Osteocyte (in vitro differentiated cells): ENCODE measurements at regions not wholly inside any gene's neighbourhood (a gene's known extent, or its start where the extent isn't known, plus 50 kb on each side); places are given as distances from the start of the nearest gene placed in this dataset.
"Not testable (repeated sequence)": the region's sequence is repeated elsewhere in the genome, so short reads cannot be mapped to it uniquely, and the experiment has no call there.

Experiments
- DNase-seq: peaks from one replicate; pipeline ENCODE4 v3.0.0; 2021; ENCODE audit warnings: mixed read lengths; ENCODE audit not compliant: unreplicated experiment; ENCODE audit errors: extremely low spot score
- H3K27ac Mint-ChIP-seq: one replicate; pipeline ENCODE4 v1.8.0; 2021; ENCODE audit warnings: mild to moderate bottlenecking, mixed read lengths; ENCODE audit not compliant: unreplicated experiment
- H3K27me3 Mint-ChIP-seq: one replicate; pipeline ENCODE4 v1.8.0; 2021; ENCODE audit warnings: mixed read lengths; ENCODE audit not compliant: unreplicated experiment
- H3K36me3 Mint-ChIP-seq: one replicate; pipeline ENCODE4 v1.8.0; 2021; ENCODE audit warnings: mixed read lengths; ENCODE audit not compliant: unreplicated experiment
- H3K4me1 Mint-ChIP-seq: one replicate; pipeline ENCODE4 v1.8.0; 2021; ENCODE audit warnings: mixed read lengths; ENCODE audit not compliant: unreplicated experiment
- H3K4me3 Mint-ChIP-seq: one replicate; pipeline ENCODE4 v1.8.0; 2021; ENCODE audit warnings: mild to moderate bottlenecking, moderate library complexity, mixed read lengths; ENCODE audit not compliant: unreplicated experiment
- H3K9me3 Mint-ChIP-seq: one replicate; pipeline ENCODE4 v1.8.0; 2021; ENCODE audit warnings: mixed read lengths; ENCODE audit not compliant: unreplicated experiment
- CTCF ChIP-seq: fragments of 200-600 bp; sonication (generic); IDR thresholded peaks from 2 replicates; pipeline ENCODE4 v1.5.0; 2021; ENCODE audit warnings: antibody characterized with exemption, mild to moderate bottlenecking, moderate library complexity

- DNase-seq, result no peak
- Mint-ChIP-seq H3K4me1 (peaks cover 2% of the 10 kb centered on the region), H3K36me3 (no peaks in the 10 kb centered on the region), H3K27ac (no peak overlapping the region), H3K27me3 (no peaks in the 10 kb centered on the region), H3K9me3 (no peaks in the 10 kb centered on the region), H3K4me3 (no peak overlapping the region)
- no peak for TF ChIP-seq CTCF
Observed at GRCh38 chr3:106305127-106305526, 436.3 kb upstream of the CBLB start.

- H3K27ac Mint-ChIP-seq, result no peak overlapping the region
- H3K4me1 Mint-ChIP-seq, result peaks cover 2% of the 10 kb centered on the region
- no peak for TF ChIP-seq CTCF
- H3K27me3 Mint-ChIP-seq, result no peaks in the 10 kb centered on the region
- no peaks in the 10 kb centered on the region for H3K36me3 Mint-ChIP-seq
- DNase-seq, result no peak
- no peak overlapping the region for H3K4me3 Mint-ChIP-seq
- no peaks in the 10 kb centered on the region for H3K9me3 Mint-ChIP-seq
Observed at GRCh38 chr3:106305882-106306435, 437.1 kb upstream of the CBLB start.

GRCh38 chr3:106309274-106309673 lies 440.5 kb upstream of the CBLB start:
- H3K4me3 Mint-ChIP-seq, result no peak overlapping the region
- TF ChIP-seq CTCF, result no peak
- H3K4me1 Mint-ChIP-seq, result peaks cover 2% of the 10 kb centered on the region
- H3K27ac Mint-ChIP-seq, result no peak overlapping the region
- H3K27me3 Mint-ChIP-seq, result no peaks in the 10 kb centered on the region
- H3K36me3 Mint-ChIP-seq, result no peaks in the 10 kb centered on the region
- no peak for DNase-seq
- H3K9me3 Mint-ChIP-seq, result peaks cover 4% of the 10 kb centered on the region

GRCh38 chr3:106309798-106310197 lies 441.0 kb upstream of the CBLB start:
- H3K27me3 Mint-ChIP-seq, H3K36me3 Mint-ChIP-seq, H3K4me1 Mint-ChIP-seq, H3K27ac Mint-ChIP-seq, H3K9me3 Mint-ChIP-seq, DNase-seq, H3K4me3 Mint-ChIP-seq: not testable (repeated sequence)

- Mint-ChIP-seq H3K27ac (no peak overlapping the region), H3K36me3 (no peaks in the 10 kb centered on the region), H3K27me3 (no peaks in the 10 kb centered on the region), H3K4me3 (no peak overlapping the region), H3K4me1 (no peaks in the 10 kb centered on the region), H3K9me3 (peaks cover 8% of the 10 kb centered on the region)
- DNase-seq, result no peak
- no peak for TF ChIP-seq CTCF
Observed at GRCh38 chr3:106317141-106318055, 448.6 kb upstream of the CBLB start.

- H3K4me3 Mint-ChIP-seq, DNase-seq, H3K27ac Mint-ChIP-seq, H3K36me3 Mint-ChIP-seq, H3K27me3 Mint-ChIP-seq, H3K4me1 Mint-ChIP-seq: not testable (repeated sequence)
- peaks cover 20% of the 10 kb centered on the region for H3K9me3 Mint-ChIP-seq
Observed at GRCh38 chr3:106321438-106321837, 452.6 kb upstream of the CBLB start.
